Effector CD4-positive, alpha-beta T cell (primary cell): ENCODE measurements at regions not wholly inside any gene's neighbourhood (a gene's known extent, or its start where the extent isn't known, plus 50 kb on each side); places are given as distances from the start of the nearest gene placed in this dataset.
"Not testable (repeated sequence)": the region's sequence is repeated elsewhere in the genome, so short reads cannot be mapped to it uniquely, and the experiment has no call there.

Source experiments
- DNase-seq: peaks from one replicate; pipeline ENCODE4 v3.0.0-alpha.2; 2020

GRCh38 chr14:30381861-30382480 lies 177.0 kb upstream of the G2E3 start:
- DNase-seq = no peak

- DNase-seq = no peak
These were observed 173.0 kb upstream of the G2E3 start for GRCh38 chr14:30385925-30386324.

DNA sequence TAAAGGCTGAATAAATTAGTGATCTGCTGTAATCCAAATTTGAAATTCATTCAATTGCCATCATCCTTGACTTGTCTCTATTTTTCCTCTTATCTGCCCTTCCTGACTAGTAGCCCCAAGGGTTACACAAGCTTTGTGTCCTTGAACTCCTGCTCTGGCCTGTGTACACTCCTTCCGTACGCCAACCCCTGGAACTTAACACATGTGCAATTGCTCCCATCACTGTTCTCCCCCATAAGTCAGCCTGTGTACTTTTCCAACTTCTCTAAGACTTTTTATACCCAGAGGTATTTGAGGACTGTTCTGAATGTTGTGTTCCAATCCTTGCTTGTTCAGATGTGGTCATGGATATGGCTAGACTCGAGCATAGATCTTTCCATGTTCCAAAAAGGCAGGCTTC lies 171.1 kb upstream of the G2E3 start:
- no peak for DNase-seq

GRCh38 chr14:30389134-30389876 lies 169.7 kb upstream of the G2E3 start:
- DNase-seq = no peak

- no peak for DNase-seq
These were observed 169.0 kb upstream of the G2E3 start for GRCh38 chr14:30389877-30390385.

DNA sequence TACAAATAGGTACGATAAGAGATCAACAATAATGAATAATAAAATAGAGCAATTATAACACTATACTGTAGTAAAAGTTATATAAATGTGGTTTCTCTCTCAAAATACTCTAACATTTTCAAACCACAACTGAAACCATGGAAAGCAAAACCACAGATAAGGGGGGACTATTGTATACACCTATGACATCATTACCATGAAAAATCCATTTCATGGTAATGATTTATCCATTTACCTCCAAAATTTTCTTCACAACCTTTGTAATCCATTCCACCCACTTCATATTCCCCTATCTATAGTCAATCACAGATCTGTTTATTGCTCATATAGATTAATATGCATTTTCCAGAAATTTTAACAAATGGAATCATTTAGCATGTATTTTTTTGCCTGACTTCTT lies 163.9 kb upstream of the G2E3 start:
- DNase-seq = no peak

DNA sequence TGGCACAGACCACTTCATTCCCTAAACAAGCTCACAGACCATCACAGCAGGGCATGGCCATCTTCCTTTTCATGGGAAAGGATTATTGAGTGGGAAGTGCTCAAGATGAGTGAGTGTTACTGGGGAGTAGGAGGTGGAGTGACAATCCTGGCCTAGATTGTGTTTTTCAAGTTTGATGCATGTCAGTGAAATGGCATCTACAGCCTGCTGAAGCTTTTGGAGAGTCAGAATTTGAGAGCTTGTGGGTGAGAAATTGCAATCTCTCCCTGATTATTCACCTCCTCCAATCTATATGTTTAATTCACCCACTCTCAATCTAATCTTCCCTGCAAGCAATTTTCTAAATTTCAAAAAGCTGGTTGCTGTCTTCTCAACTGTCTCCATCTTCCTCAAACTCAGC lies 156.1 kb upstream of the G2E3 start:
- no peak for DNase-seq

DNA sequence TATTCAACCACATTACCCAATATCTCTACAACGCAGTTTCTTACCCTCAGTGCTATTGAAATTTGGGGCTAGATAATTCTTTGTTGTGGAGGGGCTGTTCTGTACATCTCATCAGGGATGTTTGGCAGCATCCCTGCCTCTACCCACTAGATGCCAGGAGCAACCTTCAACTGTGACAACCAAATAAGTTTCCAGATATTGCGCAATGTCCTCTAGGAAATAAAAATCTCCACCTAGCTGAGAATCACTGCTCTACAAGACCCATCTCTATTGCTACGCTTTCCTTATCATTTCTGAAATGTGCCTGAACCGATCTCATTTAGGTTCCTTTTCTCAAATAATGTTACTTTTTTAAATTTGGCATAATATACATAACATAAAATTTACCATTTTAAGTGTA lies 155.2 kb upstream of the G2E3 start:
- DNase-seq = no peak

DNA sequence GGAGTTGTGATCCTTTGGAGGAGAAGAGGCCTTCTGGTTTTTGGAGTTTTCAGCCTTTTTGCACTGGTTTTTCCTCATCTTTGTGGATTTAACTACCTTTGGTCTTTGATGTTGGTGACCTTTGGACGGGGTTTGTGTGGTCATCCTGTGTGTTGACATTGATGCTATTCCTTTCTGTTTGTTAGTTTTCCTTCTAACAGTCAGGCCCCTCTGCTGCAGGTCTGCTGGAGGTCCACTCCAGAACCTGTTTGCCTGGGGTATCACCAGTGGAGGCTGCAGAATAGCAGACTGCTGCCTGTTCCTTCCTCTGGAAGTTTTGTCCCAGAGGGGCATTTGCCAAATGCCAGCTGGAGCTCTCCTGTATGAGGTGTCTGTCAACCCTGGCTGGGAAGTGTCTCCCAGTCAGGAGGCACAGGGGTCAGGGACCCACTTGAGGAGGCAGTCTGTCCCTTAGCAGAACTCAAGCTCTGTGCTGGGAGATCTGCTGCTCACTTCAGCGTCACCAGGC lies 149.4 kb upstream of the G2E3 start:
- DNase-seq = not testable (repeated sequence)

DNA sequence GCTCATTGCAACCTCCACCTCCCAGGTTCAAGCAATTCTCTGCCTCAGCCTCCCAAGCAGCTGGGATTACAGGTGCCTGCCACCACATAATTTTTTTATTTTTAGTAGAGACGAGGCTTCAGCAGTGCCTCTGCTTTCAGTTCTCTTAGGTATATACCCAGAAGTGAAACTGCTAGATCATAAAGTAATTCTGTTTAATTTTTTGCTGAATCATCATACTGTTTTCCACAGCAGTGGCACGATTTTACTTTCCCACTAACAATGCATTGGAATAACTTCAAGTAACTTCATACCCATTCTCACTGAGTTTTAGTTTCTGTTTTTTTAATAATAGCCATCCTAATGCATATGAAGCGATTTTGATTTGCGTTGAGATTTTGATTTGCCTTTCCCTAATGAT lies 148.0 kb upstream of the G2E3 start:
- DNase-seq = no peak

DNA sequence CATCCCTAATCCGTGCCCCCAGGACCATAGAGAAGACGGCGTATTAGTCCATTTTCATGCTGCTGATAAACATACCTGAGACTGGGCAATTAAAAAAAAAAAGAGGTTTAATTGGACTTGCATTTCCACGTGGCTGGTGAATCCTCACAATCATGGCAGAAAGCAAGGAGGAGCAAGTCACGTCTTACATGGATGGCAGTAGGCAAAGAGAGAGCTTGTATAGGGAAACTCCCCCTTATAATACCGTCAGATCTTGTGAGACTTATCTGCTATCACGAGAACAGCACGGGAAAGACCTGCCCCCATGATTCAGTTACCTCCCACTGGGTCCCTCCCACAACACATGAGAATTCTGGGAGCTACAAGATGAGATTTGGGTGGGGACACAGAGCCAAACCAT lies 145.8 kb upstream of the G2E3 start:
- not testable (repeated sequence) for DNase-seq

DNA sequence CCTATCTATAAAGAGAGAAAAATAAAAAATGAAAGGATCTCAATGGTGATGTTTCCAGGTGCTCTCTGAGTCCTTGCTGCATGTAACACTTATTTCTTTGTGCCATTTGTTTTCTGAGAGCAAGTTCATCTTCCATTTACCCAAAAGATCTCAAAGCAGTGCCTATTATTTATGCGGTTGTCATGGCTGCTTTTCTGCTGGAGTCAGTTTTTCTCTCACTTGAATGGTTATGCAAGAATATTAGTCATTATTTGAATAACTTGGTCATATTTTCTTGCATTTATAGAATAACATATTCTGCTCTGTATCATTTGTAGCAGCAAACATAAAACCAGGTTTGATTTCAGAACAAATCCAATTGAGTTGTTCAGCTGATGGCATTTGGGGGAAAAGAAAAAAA lies 141.8 kb upstream of the G2E3 start:
- DNase-seq = no peak

DNA sequence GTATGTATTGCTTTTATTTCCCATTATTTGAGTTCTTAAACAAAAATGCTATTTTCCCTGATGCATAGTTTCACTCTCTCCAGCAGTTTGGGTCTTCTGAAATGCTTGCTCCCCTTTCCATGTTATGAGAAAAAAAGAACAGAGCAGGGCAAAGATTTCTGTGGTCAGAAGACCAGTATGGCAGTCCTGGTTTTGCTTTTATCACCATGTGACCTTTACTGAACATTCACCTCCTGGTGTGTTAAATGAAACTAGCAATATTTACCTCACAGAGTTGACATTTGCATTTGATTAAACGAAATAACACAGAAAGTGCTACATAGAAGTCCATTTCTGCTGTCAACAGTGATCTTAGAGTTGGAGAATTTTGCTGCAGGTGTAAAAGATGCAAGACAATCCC lies 141.0 kb upstream of the G2E3 start:
- DNase-seq = no peak

GRCh38 chr14:30419037-30419436 lies 139.9 kb upstream of the G2E3 start:
- no peak for DNase-seq

GRCh38 chr14:30420515-30420914 lies 138.4 kb upstream of the G2E3 start:
- no peak for DNase-seq

DNA sequence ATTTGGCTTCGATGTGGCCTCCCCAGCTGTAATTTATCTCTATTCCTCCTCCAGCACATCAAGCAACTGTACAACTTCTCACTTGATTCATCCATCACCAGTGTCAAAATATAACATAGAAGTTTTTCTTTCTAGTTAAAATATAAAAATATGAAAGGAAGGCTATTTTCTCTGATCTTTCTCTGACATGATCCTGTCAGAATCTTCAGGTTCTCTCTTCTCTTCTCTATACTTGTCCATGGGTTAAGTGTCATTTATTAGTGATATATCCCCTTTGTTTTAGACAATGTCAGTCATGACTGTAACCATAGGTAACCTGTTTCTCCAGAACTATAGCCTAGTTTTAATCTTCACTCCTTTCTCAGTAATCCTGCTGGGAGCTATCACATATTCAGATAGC lies 132.5 kb upstream of the G2E3 start:
- no peak for DNase-seq

DNA sequence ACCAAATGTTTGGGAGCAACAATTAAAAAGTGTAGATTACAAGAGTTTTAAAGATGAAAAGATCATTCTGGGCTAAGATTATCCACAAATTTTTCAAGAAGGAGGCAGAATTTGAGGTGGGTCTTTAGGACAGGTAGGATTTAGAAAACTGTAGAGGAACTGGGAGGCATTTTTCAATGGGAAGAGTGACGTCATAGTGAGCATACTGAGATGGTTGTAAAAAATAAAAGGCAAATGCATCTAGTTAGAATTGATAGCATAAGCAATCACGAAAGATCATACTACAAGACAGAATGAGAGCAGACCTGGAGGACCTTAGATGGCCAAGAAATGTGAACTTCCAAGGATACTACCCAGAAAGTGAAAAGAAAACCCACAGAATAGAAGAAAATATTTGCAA lies 131.6 kb upstream of the G2E3 start:
- DNase-seq = no peak

DNA sequence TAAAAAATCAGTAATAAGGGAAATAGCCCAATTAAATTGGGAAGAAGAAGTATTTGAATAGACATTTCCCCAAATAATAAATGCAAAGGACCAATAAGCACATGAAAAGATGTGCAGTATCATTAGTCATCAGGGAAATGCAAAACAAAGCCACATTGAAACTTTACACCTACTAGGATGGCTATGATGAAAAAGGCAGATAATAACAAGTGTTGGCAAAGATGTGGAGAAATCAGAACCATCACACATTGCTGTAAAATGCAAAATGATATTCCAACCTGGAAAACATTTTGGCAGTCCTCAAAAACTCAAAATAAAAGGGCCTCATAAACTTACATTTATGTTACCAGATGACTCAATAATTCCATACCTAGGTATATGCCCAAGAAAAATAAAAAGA lies 131.1 kb upstream of the G2E3 start:
- DNase-seq = no peak

GRCh38 chr14:30431552-30431951 lies 127.4 kb upstream of the G2E3 start:
- no peak for DNase-seq

GRCh38 chr14:30440961-30441360 lies 118.0 kb upstream of the G2E3 start:
- DNase-seq = no peak

- no peak for DNase-seq
These were observed 115.5 kb upstream of the G2E3 start for GRCh38 chr14:30443368-30444007.

DNA sequence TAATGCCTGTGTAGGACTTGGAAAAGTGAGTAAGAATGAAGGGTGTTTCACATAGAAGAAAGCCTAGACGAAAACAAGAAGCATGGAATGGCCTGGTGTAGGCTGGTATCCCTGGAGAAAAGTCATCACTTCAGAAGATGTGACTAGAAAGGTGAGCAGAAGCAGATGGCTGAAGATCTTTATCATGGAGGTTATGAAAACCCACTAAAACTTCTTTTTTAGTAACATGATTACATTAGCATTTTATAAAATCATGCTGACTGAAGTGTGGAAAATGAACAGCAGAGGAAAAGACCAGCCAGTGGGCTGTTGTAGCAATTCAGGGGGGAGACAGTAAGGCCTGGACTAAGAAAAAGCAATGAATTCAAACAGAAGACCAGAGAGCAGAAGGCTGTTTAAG lies 114.5 kb upstream of the G2E3 start:
- no peak for DNase-seq

DNA sequence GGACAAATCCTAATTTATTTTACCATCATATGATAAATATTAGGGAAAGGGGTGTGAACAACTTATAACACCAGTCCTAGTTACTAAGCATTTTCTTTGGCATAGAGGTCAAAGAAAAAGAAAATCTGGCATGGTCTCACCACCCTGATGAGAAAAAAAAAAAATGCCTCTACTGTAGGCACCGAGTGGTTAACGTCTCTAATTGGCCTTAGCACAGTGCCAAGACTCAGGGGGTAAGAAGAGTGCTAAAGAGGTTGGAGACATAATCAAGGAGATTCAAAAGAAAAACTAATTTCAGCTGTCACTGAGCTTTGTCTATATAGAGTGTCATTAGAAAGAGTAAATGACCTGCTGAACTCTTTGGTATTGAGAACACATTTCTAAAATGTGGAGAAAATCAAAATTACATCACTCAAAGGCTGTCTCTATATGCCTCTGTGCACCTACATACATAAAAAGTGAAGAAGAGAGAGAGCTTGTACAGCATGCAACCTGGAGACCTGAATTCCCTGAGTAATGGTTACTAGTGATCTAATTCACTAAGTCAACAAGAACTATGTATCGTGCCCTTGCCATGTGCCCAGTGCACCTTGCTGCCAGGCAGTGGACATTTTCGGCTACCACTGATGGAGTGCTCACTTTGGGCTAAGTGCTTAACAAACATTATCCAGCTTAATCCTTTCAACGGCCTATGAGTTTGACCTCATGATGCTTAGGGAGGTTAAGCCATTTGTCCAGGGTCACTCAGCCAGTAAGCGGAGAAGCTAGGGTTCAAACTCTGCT lies 113.8 kb upstream of the G2E3 start:
- DNase-seq = no peak
